HEK293 (cell line): ENCODE measurements at regions not wholly inside any gene's neighbourhood (a gene's known extent, or its start where the extent isn't known, plus 50 kb on each side); places are given as distances from the start of the nearest gene placed in this dataset.

Experiments used
- CTCF ChIA-PET: fragments of 350-600 bp; formaldehyde crosslinking; extraction: SDS; loops from one replicate; lab custom pipeline; 2021; ENCODE audit warnings: antibody characterized with exemption; lab: Yijun Ruan, JAX
- POLR2A ChIA-PET: fragments of 300-600 bp; formaldehyde crosslinking; extraction: SDS; loops from one replicate; lab custom pipeline; 2020; ENCODE audit warnings: antibody characterized with exemption, inconsistent platforms; lab: Yijun Ruan, JAX
- H3K27ac ChIP-seq: fragments of 200-500 bp; sonication (Bioruptor generic); 2 replicates; pipeline ENCODE4 v1.5.1; 2014; ENCODE audit warnings: low read depth, low read length, control low read depth, inconsistent platforms; ENCODE audit errors: extremely low read depth
- H3K36me3 ChIP-seq, 2 experiments: fragments of 200-500 bp in 1 of 2; sonication (Bioruptor generic) in 1 of 2; 1 replicate in 1 of 2; 2 replicates in 1 of 2; pipeline ENCODE4 v1.5.1; 2014 to 2017; ENCODE audit warnings: inconsistent platforms in 2 of 2, low read length in 2 of 2; ENCODE audit not compliant: control insufficient read depth in 2 of 2, insufficient read depth in 1 of 2
- H3K4me1 ChIP-seq: fragments of 200-500 bp; sonication (Bioruptor generic); 2 replicates; pipeline ENCODE4 v1.5.1; 2014; ENCODE audit warnings: mild to moderate bottlenecking, low read length, inconsistent platforms; ENCODE audit not compliant: control insufficient read depth, insufficient read depth
- H3K4me3 ChIP-seq: 2 replicates; pipeline ENCODE4 v1.5.1; 2011; ENCODE audit warnings: low read depth, mild to moderate bottlenecking, control low read depth, low read length, moderate library complexity
- H3K9me3 ChIP-seq: fragments of 200-500 bp; sonication (Bioruptor generic); 2 replicates; pipeline ENCODE4 v1.5.1; 2014; ENCODE audit warnings: low read depth, low read length, inconsistent platforms; ENCODE audit not compliant: control insufficient read depth, insufficient read depth
- BCL11A ChIP-seq: fragments of 450-650 bp; formaldehyde crosslinking; IDR thresholded peaks from 2 replicates; pipeline ENCODE4 v1.5.1; 2016; ENCODE audit warnings: low read depth, missing biosample characterization, missing genetic modification characterization
- HOXD13 ChIP-seq: sonication (generic); formaldehyde crosslinking; IDR thresholded peaks from 2 replicates; pipeline ENCODE4 v1.8.0; 2022; ENCODE audit warnings: missing genetic modification reagents, borderline replicate concordance
- KLF7 ChIP-seq: fragments of 450-650 bp; formaldehyde crosslinking; IDR thresholded peaks from 2 replicates; pipeline ENCODE4 v1.5.1; 2016; ENCODE audit warnings: missing biosample characterization, missing genetic modification characterization, borderline replicate concordance
- PRDM1 ChIP-seq: fragments of 450-650 bp; formaldehyde crosslinking; IDR thresholded peaks from 2 replicates; pipeline ENCODE4; 2016; ENCODE audit warnings: missing biosample characterization, missing genetic modification characterization
- PRDM4 ChIP-seq: fragments of 450-650 bp; formaldehyde crosslinking; IDR thresholded peaks from 2 replicates; pipeline ENCODE4 v1.5.1; 2017; ENCODE audit warnings: missing biosample characterization, missing genetic modification characterization
- WT1 ChIP-seq: fragments of 450-650 bp; formaldehyde crosslinking; IDR thresholded peaks from 2 replicates; pipeline ENCODE4 v1.5.1; 2016; ENCODE audit warnings: missing biosample characterization, missing genetic modification characterization
- ZNF202 ChIP-seq: fragments of 450-650 bp; formaldehyde crosslinking; IDR thresholded peaks from 2 replicates; pipeline ENCODE4 v1.5.1; 2016; ENCODE audit warnings: missing biosample characterization, missing genetic modification characterization, borderline replicate concordance
- ZNF24 ChIP-seq: fragments of 450-650 bp; formaldehyde crosslinking; IDR thresholded peaks from 2 replicates; pipeline ENCODE4 v1.5.1; 2016; ENCODE audit warnings: missing biosample characterization, missing genetic modification characterization
- ZNF366 ChIP-seq: fragments of 450-650 bp; formaldehyde crosslinking; conservative IDR thresholded peaks from 2 replicates; pipeline ENCODE4 v1.5.1; 2016; ENCODE audit warnings: missing biosample characterization, missing genetic modification characterization
- ZNF521 ChIP-seq: fragments of 450-650 bp; formaldehyde crosslinking; IDR thresholded peaks from 2 replicates; pipeline ENCODE4 v1.5.1; 2017; ENCODE audit warnings: missing biosample characterization, mild to moderate bottlenecking, missing genetic modification characterization
- ZNF529 ChIP-seq: fragments of 450-650 bp; formaldehyde crosslinking; IDR thresholded peaks from 2 replicates; pipeline ENCODE4 v1.5.1; 2017; ENCODE audit warnings: missing genetic modification characterization, missing biosample characterization; ENCODE audit not compliant: insufficient replicate concordance
- ZNF561 ChIP-seq: fragments of 450-650 bp; IDR thresholded peaks from 2 replicates; pipeline ENCODE4 v1.5.1; 2018; ENCODE audit warnings: missing biosample characterization, missing genetic modification characterization, borderline replicate concordance
- ZNF670 ChIP-seq: fragments of 450-650 bp; formaldehyde crosslinking; IDR thresholded peaks from 2 replicates; pipeline ENCODE4 v1.5.1; 2016; ENCODE audit warnings: missing biosample characterization, missing genetic modification characterization, low read depth
- ZNF843 ChIP-seq: fragments of 450-650 bp; formaldehyde crosslinking; IDR thresholded peaks from 2 replicates; pipeline ENCODE4 v1.5.1; 2016; ENCODE audit warnings: missing biosample characterization, missing genetic modification characterization
- TF ChIP-seq, protein P1 (sequence below): fragments of 450-650 bp; formaldehyde crosslinking; IDR thresholded peaks from 2 replicates; pipeline ENCODE4 v1.5.1; 2016; ENCODE audit warnings: missing biosample characterization, missing genetic modification characterization

- Histone ChIP-seq H3K27ac (no peak overlapping the region), H3K4me1 (no peaks in the 10 kb centered on the region), H3K9me3 (no peaks in the 10 kb centered on the region), H3K4me3 (no peak overlapping the region), H3K36me3 (no peaks in the 10 kb centered on the region)
- ChIA-PET POLR2A (no interaction called here), CTCF (no interaction called here)
- no peak for TF ChIP-seq WT1
- no peak for TF ChIP-seq PRDM1 (tag by site-specific recombination)
- no peak for TF ChIP-seq BCL11A (tag by site-specific recombination)
- no peak for TF ChIP-seq ZNF843
These were observed 394.6 kb downstream of the PREX1 start for GRCh38 chr20:48433178-48433577.

- POLR2A ChIA-PET = no interaction called here
- H3K27ac ChIP-seq = no peak overlapping the region
These were observed 395.3 kb downstream of the PREX1 start for GRCh38 chr20:48432494-48432832.

DNA sequence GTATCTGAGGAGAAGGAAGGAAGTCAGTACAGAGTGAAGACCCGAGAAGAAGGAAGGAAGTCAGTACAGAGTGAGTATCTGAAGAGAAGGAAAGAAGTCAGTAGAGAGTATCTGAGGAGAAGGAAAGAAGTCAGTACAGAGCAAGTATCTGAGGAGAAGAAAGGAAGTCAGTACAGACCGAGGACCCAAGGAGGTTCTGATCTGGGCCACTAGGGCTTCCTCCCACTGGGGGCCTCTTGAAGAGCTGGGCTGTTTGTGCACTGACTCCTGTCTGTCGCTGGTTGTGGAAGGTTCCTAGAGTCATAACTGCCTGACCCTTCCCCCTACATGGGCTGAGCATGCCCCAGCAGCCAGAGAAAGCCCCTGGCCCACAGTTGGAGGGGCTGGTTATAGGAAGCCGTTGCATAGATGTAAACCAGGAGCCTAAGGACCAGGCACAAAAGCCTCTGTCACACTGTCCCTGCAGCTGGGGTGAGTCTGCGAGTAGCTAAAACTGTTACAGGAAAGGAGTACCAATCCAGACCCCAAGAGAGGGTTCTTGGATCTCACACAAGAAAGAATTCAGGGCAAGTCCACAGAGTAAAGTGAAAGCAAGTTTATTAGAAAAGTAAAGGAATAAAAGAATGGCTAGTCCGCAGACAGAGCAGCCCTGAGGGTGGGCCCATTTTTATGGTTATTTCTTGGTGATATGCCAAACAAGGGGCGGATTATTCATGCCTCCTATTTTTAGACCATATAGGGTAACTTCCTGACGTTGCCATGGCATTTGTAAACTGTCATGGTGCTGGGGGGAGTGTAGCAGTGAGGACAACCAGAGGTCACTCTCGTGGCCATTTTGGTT lies 395.9 kb downstream of the PREX1 start:
- ChIA-PET CTCF (no interaction called here), POLR2A (no interaction called here)
- H3K4me1 ChIP-seq = no peaks in the 10 kb centered on the region
- H3K36me3 ChIP-seq = no peaks in the 10 kb centered on the region
- H3K4me3 ChIP-seq = no peak overlapping the region
- H3K9me3 ChIP-seq = no peaks in the 10 kb centered on the region
- H3K27ac ChIP-seq = no peak overlapping the region
- TF ChIP-seq ZNF561 (0 out of 2 replicates have a peak, but pooled peaks have one; percentile 26), HOXD13 (no peak)
- TF ChIP-seq, all 188 proteins: peak for 1

More at GRCh38 chr20:48432494-48432832, 395.3 kb downstream of the PREX1 start:
- Histone ChIP-seq H3K36me3 (no peaks in the 10 kb centered on the region), H3K4me1 (no peaks in the 10 kb centered on the region), H3K9me3 (no peaks in the 10 kb centered on the region), H3K4me3 (no peak overlapping the region)
- no peak for TF ChIP-seq BCL11A (tag by site-specific recombination)
- TF ChIP-seq ZNF202 = no peak
- TF ChIP-seq KLF7 (tag by site-specific recombination) = no peak
- TF ChIP-seq ZNF366 (tag by site-specific recombination) = no peak
- TF ChIP-seq PRDM4 (tag by site-specific recombination) = no peak
- no peak for TF ChIP-seq ZNF24 (tag by site-specific recombination)
- no peak for TF ChIP-seq ZNF529 (tag by site-specific recombination)
- no peak for TF ChIP-seq ZNF670 (tag by site-specific recombination)
- CTCF ChIA-PET = no interaction called here

DNA sequence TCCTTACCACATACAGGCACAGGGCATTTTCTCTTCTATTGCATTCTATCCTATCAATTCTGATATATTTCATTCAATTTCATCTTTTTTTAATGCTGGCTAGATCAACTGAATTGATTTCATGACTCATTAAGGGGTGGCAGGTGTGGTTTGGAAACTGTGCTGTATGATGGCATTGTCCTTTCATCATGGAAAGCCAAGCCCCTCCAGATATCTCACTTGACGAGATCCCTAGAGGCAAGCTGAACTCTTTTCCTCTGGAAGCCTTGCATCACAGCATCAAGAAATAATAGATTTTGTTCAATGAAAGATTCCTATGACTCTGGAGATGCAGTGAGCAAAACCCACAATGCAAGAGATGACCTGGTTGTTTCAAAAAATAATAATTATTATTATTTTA lies 401.2 kb downstream of the PREX1 start:
- ChIA-PET POLR2A (no interaction called here), CTCF (no interaction called here)
- no peaks in the 10 kb centered on the region for H3K36me3 ChIP-seq
- H3K27ac ChIP-seq = no peak overlapping the region
- TF ChIP-seq ZNF521 (tag by site-specific recombination) (no peak), ZNF843 (no peak)
- TF ChIP-seq, protein P1, sequence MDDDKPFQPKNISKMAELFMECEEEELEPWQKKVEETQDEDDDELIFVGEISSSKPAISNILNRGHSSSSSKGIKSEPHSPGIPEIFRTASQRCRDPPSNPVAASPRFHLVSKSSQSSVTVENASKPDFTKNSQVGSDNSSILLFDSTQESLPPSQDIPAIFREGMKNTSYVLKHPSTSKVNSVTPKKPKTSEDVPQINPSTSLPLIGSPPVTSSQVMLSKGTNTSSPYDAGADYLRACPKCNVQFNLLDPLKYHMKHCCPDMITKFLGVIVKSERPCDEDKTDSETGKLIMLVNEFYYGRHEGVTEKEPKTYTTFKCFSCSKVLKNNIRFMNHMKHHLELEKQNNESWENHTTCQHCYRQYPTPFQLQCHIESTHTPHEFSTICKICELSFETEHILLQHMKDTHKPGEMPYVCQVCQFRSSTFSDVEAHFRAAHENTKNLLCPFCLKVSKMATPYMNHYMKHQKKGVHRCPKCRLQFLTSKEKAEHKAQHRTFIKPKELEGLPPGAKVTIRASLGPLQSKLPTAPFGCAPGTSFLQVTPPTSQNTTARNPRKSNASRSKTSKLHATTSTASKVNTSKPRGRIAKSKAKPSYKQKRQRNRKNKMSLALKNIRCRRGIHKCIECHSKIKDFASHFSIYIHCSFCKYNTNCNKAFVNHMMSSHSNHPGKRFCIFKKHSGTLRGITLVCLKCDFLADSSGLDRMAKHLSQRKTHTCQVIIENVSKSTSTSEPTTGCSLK (tag by site-specific recombination) = no peak
- no peak overlapping the region for H3K4me3 ChIP-seq
- H3K4me1 ChIP-seq = no peaks in the 10 kb centered on the region
- H3K9me3 ChIP-seq = no peaks in the 10 kb centered on the region
